Stimulated activated naive CD4-positive, alpha-beta T cell (primary cell): ENCODE measurements at regions not wholly inside any gene's neighbourhood (a gene's known extent, or its start where the extent isn't known, plus 50 kb on each side); places are given as distances from the start of the nearest gene placed in this dataset.

Experiments used
- DNase-seq, 6 experiments: peaks; one replicate each; lab custom pipeline; 2025; lab: John Stamatoyannopoulos, UW

DNA sequence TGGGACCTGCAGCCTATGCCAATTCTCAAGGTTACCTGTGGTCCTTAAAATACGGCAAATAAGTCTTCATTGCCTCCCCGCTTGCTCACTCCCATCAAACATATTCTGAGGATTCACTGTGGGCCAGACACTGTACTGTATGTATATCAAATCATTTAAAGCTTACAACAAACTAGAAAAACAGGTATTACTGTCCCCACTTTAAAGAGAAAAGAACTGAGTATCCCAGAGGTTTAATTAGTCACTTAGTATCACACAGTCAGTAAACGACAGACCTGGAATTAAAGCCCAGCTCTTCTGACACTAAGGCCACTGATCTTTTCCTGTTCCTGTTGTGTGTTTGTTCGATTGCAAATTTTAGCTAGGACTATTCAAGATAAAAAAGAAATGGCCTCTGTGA, 248.2 kb downstream of the ACTL7B start:
- no peak for DNase-seq

DNA sequence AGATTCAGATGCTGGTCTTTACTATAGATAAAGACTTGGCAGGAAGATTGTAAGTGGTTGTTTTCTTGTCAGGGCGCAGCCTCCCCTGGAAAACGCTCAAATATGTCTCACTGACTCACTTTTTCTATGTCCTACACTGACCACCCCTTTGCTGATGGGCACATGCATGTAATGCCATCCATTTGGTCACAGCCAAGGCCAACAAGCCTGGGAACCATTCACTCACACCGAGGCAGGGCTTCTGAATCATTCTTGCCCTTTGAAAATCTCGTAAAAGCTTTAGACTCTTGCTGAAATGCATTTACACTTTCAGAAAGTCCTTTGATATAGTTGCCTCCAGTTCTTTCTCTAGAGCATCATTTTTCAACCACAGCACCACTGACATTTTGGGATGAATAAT, 249.4 kb downstream of the ACTL7B start:
- DNase-seq: no peak

DNA sequence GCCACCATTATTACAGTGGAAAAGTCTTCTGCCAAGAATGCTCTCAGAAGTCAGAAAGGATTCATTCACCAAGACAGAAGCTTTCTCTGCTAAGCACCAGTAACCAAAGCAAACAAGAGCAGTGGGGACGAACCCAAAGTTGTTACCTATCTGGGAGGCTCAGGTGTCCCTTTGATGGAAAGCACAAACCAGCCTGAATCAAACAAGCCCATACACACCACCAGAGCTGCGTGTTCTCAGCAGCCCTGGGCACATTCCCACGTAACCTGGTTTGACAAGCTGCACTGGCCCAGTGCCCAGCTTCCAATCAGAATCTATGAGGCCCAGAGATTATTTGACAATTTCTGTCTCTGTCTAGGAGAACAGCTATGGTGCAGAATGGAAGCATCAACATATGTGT, 252.6 kb downstream of the ACTL7B start:
- DNase-seq: no peak

DNA sequence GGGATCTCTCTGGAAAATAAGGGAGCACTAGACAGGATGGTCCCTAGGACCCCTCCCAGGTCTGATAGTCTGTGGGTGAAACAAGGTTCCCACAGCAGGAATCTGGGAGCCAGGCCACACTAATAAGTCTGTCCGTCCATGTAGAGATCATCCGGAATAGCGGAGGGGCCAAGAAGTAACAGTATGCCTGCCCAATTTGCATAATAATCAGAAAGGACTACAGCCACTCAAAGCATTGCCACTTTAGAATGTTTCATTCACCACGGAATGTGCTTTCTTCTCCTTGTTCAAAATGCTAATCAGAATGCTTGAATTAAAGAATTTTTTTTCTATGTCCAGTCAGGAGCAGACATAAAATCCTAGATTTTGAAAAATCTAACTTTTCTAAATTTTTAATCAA, 254.9 kb downstream of the ACTL7B start:
- no peak for DNase-seq

DNA sequence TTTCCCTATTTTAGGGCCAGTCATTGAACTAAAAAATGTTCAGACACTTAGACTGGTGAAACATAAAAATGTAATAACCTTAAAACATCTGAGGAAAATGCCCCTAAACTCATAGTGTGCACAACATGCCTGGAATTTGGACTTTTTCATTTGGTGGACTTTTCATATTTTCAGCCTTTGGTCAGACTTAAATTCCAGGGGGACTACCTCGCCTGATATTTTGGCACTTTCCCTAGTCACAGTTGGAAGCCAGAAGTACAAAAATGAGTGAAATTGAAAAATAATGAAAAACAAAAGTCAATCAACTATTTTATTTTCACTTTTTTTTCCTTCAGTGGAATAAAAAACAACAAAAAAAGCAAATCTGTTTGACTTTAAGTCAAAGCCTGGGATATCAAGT, 256.2 kb downstream of the ACTL7B start:
- DNase-seq: no peak

DNA sequence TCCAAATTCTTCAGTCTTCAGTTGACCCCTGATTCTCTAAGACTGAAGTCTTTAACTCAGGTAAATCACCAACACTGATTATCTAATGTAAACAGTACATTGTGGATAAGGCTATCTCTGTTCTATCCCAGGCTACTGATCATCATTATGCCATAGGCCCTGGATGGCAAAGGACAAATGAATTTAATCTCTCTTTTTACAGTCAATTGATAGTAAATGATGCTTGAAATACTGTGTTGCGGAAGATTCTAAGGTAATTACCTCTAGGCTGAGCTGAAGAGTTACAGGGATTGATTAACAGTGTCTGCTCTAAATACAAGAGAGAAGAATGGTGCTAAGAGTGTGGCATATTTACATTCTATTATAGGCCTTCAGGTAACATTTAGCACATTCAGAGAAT, 264.7 kb downstream of the ACTL7B start:
- DNase-seq: no peak

DNA sequence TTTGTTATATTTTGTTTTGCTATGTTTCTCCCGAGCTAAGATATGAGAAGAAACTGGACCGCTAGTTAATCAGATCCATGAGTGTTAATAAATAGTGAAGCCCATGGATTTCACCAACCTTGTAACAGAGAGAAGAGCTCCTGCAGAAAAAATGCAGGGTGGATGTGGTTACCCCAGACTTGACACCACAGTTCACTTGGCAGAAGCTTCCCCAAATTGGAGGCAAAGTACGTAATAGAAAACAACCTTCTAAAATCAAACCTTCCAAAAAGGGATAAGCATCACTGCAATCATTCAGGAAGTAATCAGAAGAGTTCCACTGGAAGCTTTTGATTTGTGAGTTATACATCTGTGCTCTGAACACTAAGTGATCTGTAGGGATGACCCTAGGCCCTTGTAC, 267.5 kb downstream of the ACTL7B start:
- DNase-seq: no peak

DNA sequence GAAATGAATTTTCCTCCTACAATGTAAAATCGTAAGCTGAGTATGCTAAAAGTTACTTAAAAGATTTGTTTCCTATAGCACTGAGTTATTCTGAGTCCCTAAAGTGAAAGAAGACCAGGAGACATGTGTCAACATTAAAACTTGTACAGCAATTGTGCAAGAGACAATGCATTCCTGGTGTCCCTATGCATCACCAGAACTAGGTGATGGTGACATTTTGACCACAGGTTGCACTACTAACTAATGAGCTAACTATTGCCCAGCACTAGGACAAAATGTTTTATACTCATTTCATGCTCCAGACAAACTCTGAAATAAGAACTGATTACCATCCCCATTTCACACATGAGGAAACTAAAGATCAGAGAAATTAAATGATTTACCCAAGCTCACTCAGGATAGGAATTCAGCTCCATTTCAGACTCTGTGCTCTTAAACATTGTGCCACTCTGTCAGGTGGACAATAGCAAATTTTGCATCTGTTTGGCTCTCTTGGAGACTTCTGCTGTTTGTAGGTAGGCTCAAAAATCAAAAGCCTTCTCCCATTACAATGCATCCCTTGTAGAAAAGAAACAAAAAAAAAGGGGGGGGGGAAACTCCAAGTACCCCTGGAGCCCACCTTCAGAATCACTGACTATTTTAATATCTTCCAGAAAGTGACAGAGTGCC, 269.2 kb downstream of the ACTL7B start:
- DNase-seq: no peak

DNA sequence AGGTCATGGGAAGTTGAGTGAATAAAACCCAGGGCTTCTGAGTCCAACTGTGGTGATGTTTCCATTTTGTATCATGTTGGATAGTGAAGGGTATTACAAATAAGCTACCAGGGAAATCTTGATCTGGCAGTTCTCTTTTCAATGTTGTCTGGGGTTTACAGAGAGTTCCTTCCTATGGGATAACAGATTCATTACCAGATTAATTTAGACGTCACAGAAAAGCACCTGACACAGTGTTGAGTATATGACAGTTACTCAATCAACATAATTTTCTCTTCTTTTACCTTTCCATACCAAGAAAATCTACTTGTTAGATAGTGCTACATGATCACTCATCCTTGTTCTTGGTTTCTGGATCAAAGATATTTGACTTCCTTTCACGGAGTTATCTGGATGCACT, 270.9 kb downstream of the ACTL7B start:
- no peak for DNase-seq

DNA sequence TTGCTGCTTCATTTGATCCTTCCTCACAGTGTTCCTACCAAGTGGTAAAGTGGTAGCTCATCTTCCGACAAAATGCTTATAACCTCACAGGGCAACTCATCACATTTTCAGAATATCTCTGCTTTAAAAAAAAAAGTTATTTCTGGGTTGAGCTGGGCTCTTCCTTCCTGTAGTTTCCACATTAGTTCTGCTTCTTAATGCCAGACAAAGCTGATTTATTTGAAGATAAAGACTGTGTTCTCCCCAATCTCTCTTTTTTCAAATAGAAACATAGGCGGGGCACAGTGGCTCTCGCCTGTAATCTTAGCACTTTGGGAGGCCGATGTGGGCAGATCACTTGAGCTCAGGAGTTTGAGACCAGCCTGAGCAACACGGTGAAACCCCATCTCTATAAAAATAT, 273.1 kb downstream of the ACTL7B start:
- DNase-seq: no peak

DNA sequence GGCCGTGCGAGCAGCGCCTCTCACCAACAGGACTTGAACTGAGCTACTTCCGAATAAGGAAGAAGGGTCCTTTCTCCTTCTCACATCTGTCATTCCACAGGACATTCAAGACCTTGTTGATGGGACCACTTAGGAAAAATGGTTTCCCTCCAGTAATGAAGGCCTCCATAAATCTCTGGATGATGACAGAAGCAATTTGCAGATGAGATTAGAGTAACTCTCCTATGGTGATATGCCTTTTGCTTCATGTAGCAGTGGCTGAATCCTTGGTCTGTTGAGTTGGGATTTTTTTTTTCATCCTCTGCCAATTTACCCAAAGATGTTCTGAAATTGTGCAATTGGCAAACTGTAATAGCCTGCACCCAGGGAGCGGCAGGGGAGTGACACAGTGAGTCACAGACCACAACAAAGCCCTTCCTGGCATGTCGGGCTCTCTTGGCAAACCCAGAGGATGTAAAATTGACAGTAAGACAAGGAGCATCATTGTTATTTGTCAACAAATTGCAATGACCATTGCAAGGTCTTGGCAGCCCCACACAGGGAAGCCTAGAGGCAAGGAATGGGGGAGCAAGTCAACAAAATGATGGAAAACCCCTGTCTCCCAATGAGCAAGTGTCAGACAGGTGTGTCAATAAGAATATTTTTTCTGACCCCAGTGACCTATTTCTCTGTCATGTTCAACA, 275.9 kb downstream of the ACTL7B start:
- no peak for DNase-seq

DNA sequence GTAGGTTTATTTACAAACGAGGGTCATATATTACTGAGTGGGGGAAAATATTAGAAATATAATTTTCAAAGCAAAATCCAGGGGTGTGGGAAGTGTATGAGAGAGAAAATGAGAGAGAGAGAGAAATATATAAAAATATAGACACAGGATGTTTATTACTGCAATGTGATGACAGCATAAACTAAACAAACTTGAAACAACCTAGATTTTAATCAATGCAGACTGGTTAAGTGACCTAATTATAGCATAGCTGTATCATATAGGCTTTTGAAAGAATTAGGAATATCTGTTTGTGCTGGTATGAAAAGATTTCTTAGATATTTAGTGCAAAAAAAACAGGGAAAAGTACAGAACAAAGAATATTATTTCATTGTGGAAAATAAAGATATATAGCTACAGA, 280.5 kb downstream of the ACTL7B start:
- no peak for DNase-seq

DNA sequence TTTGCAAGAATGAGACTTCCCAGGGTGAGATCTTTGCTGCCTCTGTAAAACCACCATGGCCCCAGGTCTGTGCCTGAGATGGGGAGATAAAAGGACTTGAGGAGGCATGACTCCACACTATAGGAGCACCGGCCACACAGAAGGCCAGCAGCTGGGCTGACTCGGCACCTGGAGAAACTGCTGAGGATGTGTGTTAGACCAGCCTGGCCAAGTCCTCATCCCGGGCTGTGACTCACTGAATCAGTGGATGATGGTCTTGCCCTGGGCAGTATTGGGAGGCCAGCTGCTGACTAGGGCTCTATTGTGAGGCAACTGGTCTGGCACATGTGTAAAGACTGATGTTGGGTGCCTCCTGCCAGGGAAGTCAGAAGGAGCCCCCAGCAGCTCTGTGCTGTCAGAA, 286.2 kb downstream of the ACTL7B start:
- no peak for DNase-seq

DNA sequence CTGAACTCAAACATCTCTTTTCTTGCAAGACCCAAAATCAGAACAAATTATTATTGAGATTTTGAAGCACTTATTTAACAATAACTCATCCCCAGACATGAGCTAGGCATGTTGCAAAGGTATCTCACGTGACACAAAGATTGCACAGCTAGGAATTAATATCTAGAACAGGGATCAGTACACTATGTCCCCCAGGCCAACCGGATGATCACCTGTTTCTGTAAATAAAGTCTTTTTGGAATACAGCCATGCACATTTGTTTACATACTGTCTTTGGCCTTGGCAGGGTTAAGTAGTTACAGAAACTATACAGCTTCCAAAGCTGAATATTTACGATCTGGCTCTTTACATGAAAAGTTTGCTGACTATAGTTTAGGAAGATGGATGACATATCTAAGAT, 287.7 kb downstream of the ACTL7B start:
- no peak for DNase-seq

DNA sequence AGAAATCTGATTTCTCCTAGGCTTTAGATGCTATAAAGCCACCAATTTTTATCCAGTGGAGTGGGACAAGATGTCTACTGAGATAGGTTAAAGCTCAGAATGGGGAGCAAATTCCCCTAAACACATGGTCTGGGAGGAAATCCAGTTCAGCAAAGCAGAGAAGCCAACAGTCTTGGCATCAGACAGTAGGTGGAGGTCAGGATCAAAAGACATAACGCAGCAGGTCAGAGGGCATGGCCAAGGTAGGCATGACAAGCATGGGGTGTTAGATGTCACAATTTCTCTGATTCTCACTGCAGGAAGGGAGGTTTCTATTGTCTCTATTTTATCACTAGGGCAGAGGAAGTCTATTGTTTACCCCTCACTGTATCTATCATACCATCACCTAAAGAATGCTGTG, 288.2 kb downstream of the ACTL7B start:
- no peak for DNase-seq

DNA sequence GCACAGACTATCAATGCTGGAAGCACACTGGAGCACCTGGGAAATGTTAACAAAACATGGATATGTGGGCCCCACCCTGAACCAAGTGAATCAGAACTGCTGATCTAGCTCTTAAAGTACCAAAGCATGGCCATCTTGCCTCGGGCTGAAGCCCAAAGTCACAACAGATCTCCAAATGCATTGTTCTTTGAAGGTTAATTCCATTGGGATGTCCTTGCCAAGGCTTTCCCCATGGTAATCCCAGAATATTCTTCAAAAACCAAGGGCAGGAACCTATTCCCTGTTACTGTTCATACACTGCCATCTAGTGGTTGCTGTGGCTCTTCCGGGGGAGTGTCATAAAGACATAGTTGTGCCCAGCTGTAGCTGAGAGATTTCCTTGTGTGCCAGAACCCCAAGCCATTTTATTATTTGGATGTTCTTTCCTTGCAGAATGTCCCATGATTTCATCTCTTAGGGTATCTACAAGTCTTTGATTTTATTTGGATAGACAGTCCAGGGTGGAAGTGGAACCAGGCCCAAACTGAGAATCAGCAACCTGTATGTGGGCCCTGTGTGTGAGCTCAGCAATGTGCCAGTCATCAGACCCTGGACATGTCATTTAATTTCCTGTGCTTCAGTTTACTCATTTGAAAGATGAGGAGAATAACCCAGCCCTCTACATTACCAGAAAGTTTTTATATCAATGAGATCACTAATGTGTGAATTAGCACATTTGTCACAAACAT, 290.0 kb downstream of the ACTL7B start:
- DNase-seq: no peak

DNA sequence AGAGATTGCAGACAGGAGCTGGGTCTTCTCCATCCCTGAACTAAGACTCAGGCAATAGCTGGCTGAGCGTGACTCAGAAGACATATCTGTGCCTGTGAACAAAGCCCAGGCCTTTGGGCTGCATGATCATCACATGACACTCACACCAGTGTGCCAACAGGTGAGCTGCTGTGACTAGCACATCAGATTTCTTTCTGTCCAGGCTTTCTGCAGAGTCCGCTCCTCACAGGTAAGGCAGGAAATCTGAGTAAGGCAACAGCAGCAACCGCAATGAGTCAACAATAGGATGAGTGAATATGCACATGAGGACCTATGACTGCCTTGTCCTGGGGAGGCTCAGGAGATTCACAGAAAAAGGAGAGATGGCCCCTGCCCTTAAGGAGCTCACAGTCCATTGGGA, 293.6 kb downstream of the ACTL7B start:
- no peak for DNase-seq

DNA sequence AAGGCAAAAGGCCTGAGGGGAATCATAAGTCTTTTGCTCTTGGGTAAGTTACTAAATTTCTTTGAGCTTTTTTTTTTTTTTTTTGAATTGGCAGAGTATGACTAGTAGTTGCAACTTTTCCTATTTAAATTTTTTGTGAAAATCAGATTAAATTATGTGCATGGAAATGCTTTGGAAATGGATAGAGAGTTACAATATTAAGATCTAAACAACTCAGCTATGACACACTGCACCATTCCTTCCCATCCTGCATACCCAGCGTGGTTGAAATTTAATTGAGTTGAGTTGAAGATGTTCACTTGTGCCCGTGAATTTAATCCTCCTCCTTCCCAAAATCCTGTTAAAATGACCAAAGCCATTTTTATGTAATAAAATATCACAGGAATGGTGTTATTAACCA, 296.4 kb downstream of the ACTL7B start:
- DNase-seq: no peak

DNA sequence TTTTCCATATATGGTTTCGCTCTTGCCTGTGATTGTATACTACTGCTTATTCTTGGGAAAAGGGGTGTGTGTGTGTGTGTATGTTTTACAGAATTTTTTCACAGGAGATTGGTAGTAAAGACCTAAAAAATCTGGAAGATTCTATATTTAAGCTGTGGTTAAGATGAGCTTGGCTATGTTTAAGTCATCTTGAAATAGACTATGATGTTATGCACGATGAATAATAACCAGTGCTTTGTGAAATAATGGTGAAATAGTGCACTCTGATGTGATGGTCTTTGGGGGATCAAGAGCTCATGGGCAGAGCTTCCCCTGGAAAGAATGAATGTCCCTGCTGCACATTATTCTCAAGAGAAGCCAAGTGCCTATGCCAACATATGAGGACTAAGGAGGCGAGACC, 301.0 kb downstream of the ACTL7B start:
- DNase-seq: no peak

DNA sequence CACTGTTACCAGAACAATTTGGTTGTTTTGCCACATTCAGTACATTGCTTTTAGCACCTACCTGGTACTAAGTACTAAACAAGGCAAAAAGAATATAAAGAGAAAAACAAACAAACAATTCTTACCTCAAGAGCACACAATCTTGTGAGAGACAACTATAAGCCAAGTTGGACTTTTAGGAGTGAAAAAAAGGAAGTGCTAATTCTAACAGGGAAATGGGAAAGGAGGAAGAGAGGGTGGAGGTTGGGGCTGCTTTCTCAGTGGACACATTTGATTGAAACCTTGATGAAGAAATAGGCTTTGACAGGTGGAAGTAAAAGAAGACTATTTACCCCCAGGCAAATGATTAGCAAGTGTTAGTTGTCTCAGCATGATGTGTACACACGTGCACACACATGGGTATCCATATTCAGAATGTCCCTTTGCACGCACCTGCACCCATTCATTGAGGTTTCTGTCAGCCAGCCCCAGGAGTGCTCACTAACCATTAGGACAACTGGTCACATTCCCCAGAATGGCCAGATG, 302.6 kb downstream of the ACTL7B start:
- no peak for DNase-seq

DNA sequence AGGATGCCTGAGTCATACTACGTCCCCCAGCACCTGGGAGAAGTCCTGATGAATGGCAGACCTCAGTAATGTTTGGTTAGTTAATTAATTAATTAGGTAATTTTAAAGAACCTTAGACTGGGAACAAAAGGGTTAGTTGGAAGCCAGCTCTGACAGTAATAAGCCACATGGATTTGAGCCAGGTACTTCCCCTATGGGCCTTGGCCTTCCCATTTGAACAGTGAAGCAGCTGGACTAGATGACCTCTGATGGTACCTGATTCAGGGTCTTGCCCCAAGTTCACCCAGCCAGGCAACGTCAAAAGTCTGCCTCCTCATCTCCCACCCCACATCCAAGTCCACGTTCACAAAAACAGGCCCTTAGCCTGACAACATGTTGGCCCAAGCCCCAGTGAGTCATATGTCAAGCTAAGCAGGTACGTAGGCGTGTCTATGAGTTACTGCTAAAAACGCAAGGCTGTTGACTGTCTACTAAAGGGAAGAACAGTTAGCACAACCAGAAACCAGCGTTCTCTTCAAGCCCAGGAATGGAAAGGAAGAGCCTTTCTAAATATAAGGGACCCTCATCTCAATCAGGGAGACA, 303.2 kb downstream of the ACTL7B start:
- DNase-seq: no peak

DNA sequence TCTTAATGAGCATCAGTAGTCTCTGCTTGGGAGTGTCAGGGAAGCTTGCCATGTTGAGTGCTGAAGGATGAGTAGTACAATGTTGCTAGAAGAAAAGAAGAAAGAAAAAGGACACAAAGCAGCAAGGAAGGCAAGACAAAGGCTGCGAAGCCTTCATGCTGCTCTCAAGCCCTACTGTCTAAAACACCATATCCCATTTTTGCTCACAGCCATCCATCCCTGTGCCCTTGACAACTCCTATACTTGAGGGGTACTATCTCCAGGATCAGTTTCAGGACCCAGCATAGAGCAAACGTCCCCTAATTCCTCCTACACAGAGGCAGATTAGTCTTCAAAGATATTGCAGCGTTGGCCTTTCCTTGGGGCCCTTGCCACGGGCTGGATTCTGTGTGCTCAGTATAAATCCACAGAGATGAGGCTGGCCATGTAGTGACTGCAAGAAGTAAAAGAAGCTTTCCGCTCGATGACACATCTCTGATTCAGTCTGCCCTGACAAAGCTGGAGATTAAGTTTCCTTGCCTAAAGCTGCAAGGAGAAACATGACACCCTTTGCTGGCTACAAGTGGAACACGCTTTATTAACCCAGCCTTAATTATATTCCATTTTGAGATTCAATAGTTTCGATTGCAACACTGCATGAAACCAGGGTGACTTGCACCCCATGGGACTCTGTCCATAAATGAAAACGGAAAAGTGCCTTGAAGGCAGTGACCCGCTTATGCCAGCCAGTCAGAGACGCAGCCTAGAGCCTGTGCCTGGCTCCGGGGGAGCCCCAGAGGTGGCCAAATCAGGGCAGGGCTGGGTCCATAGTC, 304.6 kb downstream of the ACTL7B start:
- DNase-seq: no peak
